Nucleus accumbens (tissue), 56 donors: ENCODE measurements at regions not wholly inside any gene's neighbourhood (a gene's known extent, or its start where the extent isn't known, plus 50 kb on each side); places are given as distances from the start of the nearest gene placed in this dataset.
"Not testable (repeated sequence)": the region's sequence is repeated elsewhere in the genome, so short reads cannot be mapped to it uniquely, and the experiment has no call there.

ENCODE experiments used
- DNase-seq, 56 donors: peaks; one replicate each; lab custom pipeline; 2025; lab: John Stamatoyannopoulos, UW

GRCh38 chr15:62362144-62362543, 197.1 kb upstream of the C2CD4B start:
- DNase-seq, result no peak

GRCh38 chr15:62362608-62363007, 197.5 kb upstream of the C2CD4B start:
- DNase-seq, result no peak

GRCh38 chr15:62363913-62364312, 198.8 kb upstream of the C2CD4B start:
- DNase-seq, result no peak

GRCh38 chr15:62365795-62366442, 200.8 kb upstream of the C2CD4B start:
- no peak for DNase-seq

DNA sequence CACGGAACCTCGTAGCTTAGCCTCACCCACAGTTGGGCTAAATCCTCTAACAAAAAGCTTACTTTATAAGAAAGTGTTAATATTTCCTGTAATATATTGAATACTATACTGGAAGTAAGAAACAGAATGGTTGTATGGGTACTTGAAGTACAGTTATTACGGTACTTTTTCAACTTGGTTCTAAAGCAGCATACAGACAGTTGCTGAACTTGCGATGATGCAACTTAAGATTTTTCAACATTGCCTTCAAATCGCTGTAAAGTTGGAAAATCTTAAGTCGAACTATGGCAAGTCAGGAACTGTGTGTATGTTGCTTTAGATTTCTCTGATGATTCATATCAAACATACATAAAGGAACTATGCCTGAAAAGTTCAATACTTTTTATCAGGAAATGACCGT, 204.4 kb upstream of the C2CD4B start:
- DNase-seq, result no peak

DNA sequence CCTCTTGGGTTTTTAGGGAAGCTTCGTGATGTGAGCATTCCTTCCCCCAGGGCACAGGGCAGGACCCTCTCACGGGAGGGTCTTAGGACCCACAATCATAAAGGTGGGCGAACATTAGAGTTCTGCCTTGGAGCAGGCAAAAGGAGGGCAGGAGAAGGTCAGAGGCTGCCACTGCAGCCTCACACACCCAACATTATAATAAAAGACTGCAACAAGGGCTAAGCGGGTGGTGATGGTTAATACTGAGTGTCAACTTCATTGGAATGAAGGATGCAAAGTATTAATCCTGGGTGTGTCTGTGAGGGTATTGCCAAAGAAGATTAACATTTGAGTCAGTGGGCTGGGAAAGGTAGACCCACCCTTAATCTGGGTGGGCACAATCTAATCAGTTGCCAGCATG, 206.6 kb upstream of the C2CD4B start:
- not testable (repeated sequence) for DNase-seq

GRCh38 chr15:62377736-62378480, 212.8 kb upstream of the C2CD4B start:
- no peak for DNase-seq

- no peak for DNase-seq
Observed at GRCh38 chr15:62378772-62379498, 213.8 kb upstream of the C2CD4B start.

DNA sequence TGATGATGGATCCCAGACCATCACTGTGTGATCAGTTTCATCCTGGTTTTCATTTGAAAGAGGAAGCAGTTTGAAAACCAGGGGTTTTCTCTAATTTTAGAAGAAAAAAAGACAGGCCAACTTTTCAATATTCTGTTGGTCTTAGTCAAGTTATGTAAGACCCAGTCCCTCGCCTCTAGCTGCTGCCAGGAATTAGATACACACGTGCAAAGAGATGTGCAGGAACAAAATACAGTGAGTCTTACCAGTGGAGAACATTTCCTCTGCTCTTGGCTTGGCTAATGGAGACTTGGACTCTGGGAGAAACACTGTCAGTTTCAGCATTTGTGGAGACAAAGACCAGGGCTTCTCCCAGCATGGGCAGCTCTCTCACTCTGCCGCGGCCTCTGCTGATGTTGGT, 214.9 kb upstream of the C2CD4B start:
- DNase-seq, result no peak

GRCh38 chr15:62382046-62382445, 217.0 kb upstream of the C2CD4B start:
- no peak for DNase-seq

DNA sequence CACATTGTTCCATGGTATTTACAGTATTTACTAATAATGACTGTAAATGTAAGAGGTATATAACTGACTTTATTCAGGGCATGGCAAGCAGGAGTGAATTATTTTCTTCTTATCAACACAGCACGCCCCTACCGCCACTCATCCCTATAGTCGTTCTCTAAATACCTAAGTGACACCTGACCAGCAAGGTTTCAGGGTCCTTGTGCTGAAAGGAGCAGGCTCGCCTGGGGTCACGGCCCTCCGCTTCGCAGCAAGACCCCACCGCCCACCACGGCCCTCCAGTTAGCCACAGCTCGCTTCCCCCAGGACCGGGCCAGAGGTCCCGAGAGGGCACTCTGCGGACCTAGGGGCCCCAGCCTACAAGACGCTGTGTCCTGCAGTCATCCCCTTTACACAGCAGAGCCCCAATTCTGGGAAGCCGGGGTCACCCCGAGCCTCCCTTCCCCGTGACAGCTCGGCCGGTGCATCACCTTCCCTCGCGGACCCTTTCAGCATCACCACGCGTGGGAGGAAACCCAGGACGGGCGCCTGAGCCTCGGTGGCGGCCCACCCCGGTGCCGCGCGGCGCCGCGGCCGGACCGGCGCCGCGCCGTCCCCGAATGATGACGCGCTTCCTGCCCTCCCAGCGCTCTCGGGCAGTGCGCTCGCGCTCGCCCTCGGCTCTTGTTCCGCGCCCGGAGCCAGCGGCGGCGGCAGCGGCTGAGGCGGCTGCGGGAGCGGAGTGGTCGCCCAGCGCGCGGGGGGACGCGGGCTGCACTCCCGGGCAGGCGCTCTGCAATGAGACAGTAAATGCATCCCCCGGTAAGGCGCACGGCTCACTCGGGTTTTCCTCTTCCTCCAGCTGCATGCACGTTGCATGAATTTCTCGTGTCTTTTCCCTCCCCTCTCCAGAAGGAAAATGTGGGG, 225.1 kb upstream of the C2CD4B start, which contains the start of gene TLN2:
TLN2 (plus strand) TSS at position 666 of the 906 bp plus-strand sequence.
- DNase-seq, result peak in 50 of 56 donors; percentile 10 to 82 (median 61)

DNA sequence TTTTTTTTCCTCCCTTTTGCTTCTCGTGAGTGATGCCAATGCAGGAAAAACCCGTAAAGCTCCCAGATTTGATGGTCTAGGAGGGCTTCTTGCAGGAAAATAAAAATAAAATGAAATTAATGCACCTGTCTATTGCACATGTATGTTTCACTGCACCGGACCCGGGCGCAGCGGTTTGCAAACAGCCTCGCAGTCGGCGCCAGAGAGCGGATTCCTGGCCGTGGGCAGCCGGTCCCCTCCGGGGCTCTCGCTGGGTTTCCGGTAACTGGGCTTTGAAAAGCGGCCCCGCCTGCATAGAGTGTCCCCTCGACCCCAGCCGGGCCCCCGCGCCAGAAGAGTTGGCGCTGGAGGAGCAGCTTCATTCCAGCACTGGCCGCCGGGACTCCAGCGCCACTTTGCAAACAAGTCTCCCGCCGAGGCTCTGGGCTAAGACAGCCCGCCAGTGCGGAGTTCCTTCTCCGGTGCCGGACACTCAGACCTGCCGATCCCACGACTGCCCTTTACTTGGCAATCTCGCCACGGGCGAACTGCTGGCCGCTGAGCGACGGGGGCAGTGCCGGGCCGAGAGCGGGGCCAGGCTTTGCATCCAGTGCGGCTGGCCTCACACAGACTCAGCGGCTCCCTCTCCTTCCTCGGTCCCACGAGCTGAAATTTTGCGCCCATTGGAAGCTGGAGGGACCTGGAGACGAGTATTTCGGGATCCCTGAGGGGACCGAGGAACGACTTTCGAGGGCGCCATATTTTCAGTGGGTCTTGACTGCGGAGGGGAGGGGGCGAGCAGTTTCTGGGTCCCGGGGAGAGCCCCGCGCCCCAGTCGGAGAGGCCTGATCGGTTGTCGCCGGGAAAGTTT, 225.9 kb upstream of the C2CD4B start:
- DNase-seq, result peak in 50 of 56 donors; percentile 7 to 71 (median 43)

GRCh38 chr15:62391641-62392262, 226.7 kb upstream of the C2CD4B start:
- DNase-seq, result peak in 42 of 56 donors; percentile 2 to 70 (median 34)

GRCh38 chr15:62392376-62392775, 227.3 kb upstream of the C2CD4B start:
- no peak for DNase-seq

- DNase-seq, result no peak
Observed at GRCh38 chr15:62393196-62393595, 228.1 kb upstream of the C2CD4B start.

- DNase-seq, result no peak
Observed at GRCh38 chr15:62394079-62394478, 229.0 kb upstream of the C2CD4B start.

DNA sequence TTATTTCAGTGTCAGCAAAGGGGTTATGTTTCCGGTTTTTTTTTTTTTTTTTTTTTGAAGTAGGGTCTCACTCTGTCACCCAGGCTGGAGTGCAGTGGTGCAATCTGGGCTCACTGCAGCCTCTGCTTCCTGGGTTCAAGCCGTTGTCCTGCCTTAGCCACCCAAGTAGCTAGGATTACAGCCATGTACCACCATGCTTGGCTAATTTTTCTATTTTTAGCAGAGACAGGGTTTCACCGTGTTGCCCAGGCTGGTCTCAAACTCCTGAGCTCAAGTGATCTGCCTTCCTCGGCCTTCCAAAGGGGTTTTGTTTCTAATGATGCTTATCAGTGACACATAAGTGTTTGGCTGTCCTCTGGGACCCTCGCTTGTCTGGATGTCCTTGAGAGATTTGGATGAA, 235.7 kb upstream of the C2CD4B start:
- DNase-seq, result no peak

GRCh38 chr15:62402687-62403086, 237.6 kb upstream of the C2CD4B start:
- DNase-seq, result no peak
